B cell (primary cell): ENCODE measurements at regions not wholly inside any gene's neighbourhood (a gene's known extent, or its start where the extent isn't known, plus 50 kb on each side); places are given as distances from the start of the nearest gene placed in this dataset.
"Not testable (repeated sequence)": the region's sequence is repeated elsewhere in the genome, so short reads cannot be mapped to it uniquely, and the experiment has no call there.

Experiments used
- ATAC-seq: fragments of 200-7000 bp; cut with Tn5 transposase; one replicate; pipeline ENCODE4 v1.10.0; 2021; ENCODE audit warnings: low read depth, mild to moderate bottlenecking, moderate number of reproducible peaks, moderate library complexity
- CTCF ChIA-PET: fragments of 350-600 bp; sonication (Branson Sonifier 250); formaldehyde crosslinking; loops from one replicate; lab custom pipeline; 2021; ENCODE audit warnings: antibody characterized with exemption, inconsistent platforms; lab: Charles Lee
- POLR2A ChIA-PET: fragments of 350-600 bp; sonication (Branson Sonifier 250); formaldehyde crosslinking; loops from one replicate; lab custom pipeline; 2021; ENCODE audit warnings: antibody characterized with exemption; lab: Charles Lee
- DNase-seq: peaks from one replicate; pipeline ENCODE4 v3.0.0; 2013
- H2AFZ ChIP-seq: 2 replicates; pipeline ENCODE4 v1.6.1; 2012; ENCODE audit warnings: mild to moderate bottlenecking, low read depth, low read length; ENCODE audit not compliant: insufficient read depth, poor library complexity, severe bottlenecking
- H3K27ac ChIP-seq, 2 donors: 1 replicate in 1 of 2; 2 replicates in 1 of 2; pipeline ENCODE4 v1.5.1; 2012 to 2013; ENCODE audit warnings: low read length in 2 of 2, mild to moderate bottlenecking in 2 of 2, moderate library complexity in 1 of 2
- H3K27me3 ChIP-seq, 4 experiments: fragments of 200-600 bp in 1 of 4; sonication (generic) in 1 of 4; replicated peaks in 1 of 4; 1 replicate in 2 of 4; 2 replicates in 2 of 4; pipeline versions ENCODE4 v1.6.1 to v1.7.0; 2013 to 2016; ENCODE audit warnings: low read length in 3 of 4, mild to moderate bottlenecking in 2 of 4, mixed read lengths in 1 of 4, moderate library complexity in 1 of 4; ENCODE audit not compliant: insufficient read depth in 4 of 4, control insufficient read depth in 3 of 4; ENCODE audit errors: control extremely low read depth in 1 of 4
- H3K36me3 ChIP-seq, 2 experiments: replicated peaks in 1 of 2; 1 replicate in 1 of 2; 2 replicates in 1 of 2; pipeline versions ENCODE4 v1.6.1 to v1.7.1; 2013; ENCODE audit warnings: low read length in 1 of 2; ENCODE audit not compliant: insufficient read depth in 2 of 2, control insufficient read depth in 1 of 2; ENCODE audit errors: control extremely low read depth in 1 of 2, extremely low read depth in 1 of 2
- H3K4me1 ChIP-seq, 2 donors: fragments of 200-600 bp in 1 of 2; sonication (generic) in 1 of 2; 1 replicate in 1 of 2; 2 replicates in 1 of 2; pipeline versions ENCODE4 v1.5.1 to v1.6.1; 2013 to 2017; ENCODE audit warnings: low read length in 2 of 2; ENCODE audit not compliant: control insufficient read depth in 2 of 2, insufficient read depth in 2 of 2
- H3K4me2 ChIP-seq: replicated peaks from 2 replicates; pipeline ENCODE3; 2012; ENCODE audit warnings: mild to moderate bottlenecking, low read depth, low read length; ENCODE audit not compliant: poor library complexity, severe bottlenecking
- H3K4me3 ChIP-seq, 5 experiments: fragments of 200-600 bp in 1 of 5; sonication (generic) in 1 of 5; 1 replicate in 3 of 5; 2 replicates in 2 of 5; pipeline versions ENCODE4 v1.5.1 to v1.7.0; 2011 to 2016; ENCODE audit warnings: low read length in 4 of 5, mild to moderate bottlenecking in 4 of 5, low read depth in 2 of 5, control low read depth in 1 of 5, moderate library complexity in 1 of 5; ENCODE audit not compliant: insufficient read depth in 1 of 5; ENCODE audit errors: control extremely low read depth in 1 of 5, extremely low read depth in 1 of 5
- H3K79me2 ChIP-seq: fragments of 200-600 bp; sonication (generic); one replicate; pipeline ENCODE4 v1.6.0; 2016; ENCODE audit warnings: low read length; ENCODE audit not compliant: control insufficient read depth, insufficient read depth
- H3K9ac ChIP-seq: fragments of 200-600 bp; sonication (generic); 2 replicates; pipeline ENCODE4 v1.6.1; 2017; ENCODE audit warnings: mild to moderate bottlenecking, low read length, moderate library complexity
- H3K9me3 ChIP-seq, 3 donors: one replicate each; pipeline versions ENCODE4 v1.6.1 to v1.7.1; 2013; ENCODE audit warnings: low read length in 2 of 3; ENCODE audit not compliant: control insufficient read depth in 2 of 3, insufficient read depth in 1 of 3; ENCODE audit errors: control extremely low read depth in 1 of 3
- H4K20me1 ChIP-seq: 2 replicates; pipeline ENCODE4 v1.6.0; 2012; ENCODE audit warnings: mild to moderate bottlenecking, low read length; ENCODE audit not compliant: insufficient read depth, control insufficient read depth, poor library complexity, severe bottlenecking
- H3K27ac Mint-ChIP-seq: one replicate; pipeline ENCODE4 v1.8.0; 2021; ENCODE audit warnings: mixed read lengths
- H3K27me3 Mint-ChIP-seq: one replicate; pipeline ENCODE4 v1.8.0; 2021; ENCODE audit warnings: mixed read lengths
- H3K4me1 Mint-ChIP-seq: one replicate; pipeline ENCODE4 v1.8.0; 2021; ENCODE audit warnings: mixed read lengths
- H3K4me3 Mint-ChIP-seq: one replicate; pipeline ENCODE4 v1.8.0; 2021; ENCODE audit warnings: mixed read lengths
- H3K9me3 Mint-ChIP-seq: one replicate; pipeline ENCODE4 v1.8.0; 2022; ENCODE audit warnings: mixed read lengths; ENCODE audit not compliant: insufficient read depth
- CTCF ChIP-seq: fragments of 200-600 bp; IDR thresholded peaks from one replicate; pipeline ENCODE4 v1.8.0; 2022; ENCODE audit warnings: antibody characterized with exemption, mild to moderate bottlenecking
- EZH2 ChIP-seq: IDR thresholded peaks from 2 replicates; pipeline ENCODE4 v1.6.1; 2012; ENCODE audit warnings: borderline replicate concordance, low read depth, mild to moderate bottlenecking, moderate library complexity, low read length; ENCODE audit not compliant: insufficient read depth, poor library complexity, severe bottlenecking
- WGBS: methylation state at CpG from one replicate; pipeline ENCODE4 v1.1.5; 2013; ENCODE audit warnings: missing lambda C conversion rate; ENCODE audit not compliant: insufficient coverage; 5-methylcytosine and 5-hydroxymethylcytosine counted together
- intact Hi-C: fragments of 100-400 bp; cut with micrococcal nuclease; formaldehyde crosslinking; loops from one replicate; pipeline ENCODE4 v1.10.0; 2022

- Histone ChIP-seq H3K4me2 (peak overlapping the region; percentile 27), H3K9ac (no peak overlapping the region), H3K9me3 (no peaks in the 10 kb centered on the region), H3K27me3 (no peaks in the 10 kb centered on the region), H3K79me2 (no peaks in the 10 kb centered on the region), H3K36me3 (no peaks in the 10 kb centered on the region), H3K4me3 (no peak overlapping the region), H4K20me1 (no peaks in the 10 kb centered on the region), H2AFZ (peak overlapping the region; percentile 28), H3K27ac (no peak overlapping the region), H3K4me1 (no peaks in the 10 kb centered on the region)
- POLR2A ChIA-PET, result no interaction called here
- DNase-seq, result no peak
- WGBS, result 100% methylated on average over 2 of the region's 7 CpGs
- ATAC-seq, result no peak
- Mint-ChIP-seq H3K4me3 (no peak overlapping the region), H3K27me3 (no peaks in the 10 kb centered on the region), H3K27ac (no peak overlapping the region), H3K9me3 (no peaks in the 10 kb centered on the region), H3K4me1 (peaks cover 8% of the 10 kb centered on the region)
- CTCF ChIA-PET, result interaction anchor here (1.4 to 3.1 kb wide), 4 partner anchors 117 to 165 kb away, joined by 4 to 18 read pairs (median 4); partner anchors contain the start of gene MED21
- TF ChIP-seq EZH2 (no peak), CTCF (no peak)
- intact Hi-C loops, result loop anchor here (2.0 to 10.0 kb wide), 2 partner anchors 163 to 209 kb away; partner anchors contain the start of genes FGFR1OP2 and INTS13
Observed at GRCh38 chr12:27143256-27144069, 61.1 kb upstream of the C12orf71 start.

- H3K4me1 Mint-ChIP-seq, H3K9me3 Mint-ChIP-seq, H3K4me1 ChIP-seq, H3K27me3 ChIP-seq, H3K4me3 ChIP-seq, H3K4me3 Mint-ChIP-seq, H3K27ac ChIP-seq, H3K9ac ChIP-seq, H2AFZ ChIP-seq, H3K27ac Mint-ChIP-seq, POLR2A ChIA-PET, H3K36me3 ChIP-seq, DNase-seq, H3K4me2 ChIP-seq, H4K20me1 ChIP-seq, H3K27me3 Mint-ChIP-seq, ATAC-seq, H3K79me2 ChIP-seq, H3K9me3 ChIP-seq: not testable (repeated sequence)
- WGBS, result no CpG with 5 or more reads among the region's 1 CpG
- CTCF ChIA-PET, result interaction anchor here (1.5 kb wide), 1 partner anchor 131 kb away, joined by 5 read pairs; the partner anchor contains the start of gene TM7SF3
- intact Hi-C loops, result loop anchor here (10.0 kb wide), 1 partner anchor 211 kb away; the partner anchor contains the start of genes FGFR1OP2 and INTS13
Observed at GRCh38 chr12:27145725-27146124, 63.3 kb upstream of the C12orf71 start.
